Kidney tubule cell (primary cell): ENCODE measurements at regions not wholly inside any gene's neighbourhood (a gene's known extent, or its start where the extent isn't known, plus 50 kb on each side); places are given as distances from the start of the nearest gene placed in this dataset.
"Not testable (repeated sequence)": the region's sequence is repeated elsewhere in the genome, so short reads cannot be mapped to it uniquely, and the experiment has no call there.

Source experiments
- DNase-seq: peaks from one replicate; pipeline ENCODE4 v3.0.0-alpha.2; 2018; ENCODE audit warnings: low spot score

- DNase-seq: no peak
These were observed 99.3 kb upstream of the FAM20A start for GRCh38 chr17:68700421-68700820.

- DNase-seq: no peak
These were observed 98.8 kb upstream of the FAM20A start for GRCh38 chr17:68699936-68700335.

GRCh38 chr17:68698746-68699145 lies 97.6 kb upstream of the FAM20A start:
- DNase-seq: no peak

- DNase-seq: no peak
These were observed 96.7 kb upstream of the FAM20A start for GRCh38 chr17:68697850-68698361.

- no peak for DNase-seq
These were observed 94.5 kb upstream of the FAM20A start for GRCh38 chr17:68695659-68696058.

- DNase-seq: no peak
These were observed 93.8 kb upstream of the FAM20A start for GRCh38 chr17:68694791-68695485.

GRCh38 chr17:68693896-68694295 lies 92.7 kb upstream of the FAM20A start:
- no peak for DNase-seq

GRCh38 chr17:68693466-68693865 lies 92.3 kb upstream of the FAM20A start:
- DNase-seq: no peak

- DNase-seq: no peak
These were observed 85.2 kb upstream of the FAM20A start for GRCh38 chr17:68686108-68686988.

GRCh38 chr17:68684949-68685357 lies 83.8 kb upstream of the FAM20A start:
- DNase-seq: no peak

GRCh38 chr17:68682903-68683302 lies 81.7 kb upstream of the FAM20A start:
- DNase-seq: no peak

GRCh38 chr17:68679882-68680281 lies 78.7 kb upstream of the FAM20A start:
- no peak for DNase-seq

GRCh38 chr17:68676856-68677255 lies 75.7 kb upstream of the FAM20A start:
- no peak for DNase-seq

- no peak for DNase-seq
These were observed 74.6 kb upstream of the FAM20A start for GRCh38 chr17:68675723-68676122.

GRCh38 chr17:68674029-68674925 lies 73.1 kb upstream of the FAM20A start:
- DNase-seq: peak; percentile 63

GRCh38 chr17:68670967-68671693 lies 70.0 kb upstream of the FAM20A start:
- no peak for DNase-seq

GRCh38 chr17:68666438-68666837 lies 65.3 kb upstream of the FAM20A start:
- DNase-seq: not testable (repeated sequence)

- no peak for DNase-seq
These were observed 64.2 kb upstream of the FAM20A start for GRCh38 chr17:68665373-68665772.

- no peak for DNase-seq
These were observed 61.3 kb upstream of the FAM20A start for GRCh38 chr17:68662479-68662878.

GRCh38 chr17:68662037-68662432 lies 60.9 kb upstream of the FAM20A start:
- DNase-seq: no peak

GRCh38 chr17:68661265-68662036 lies 60.3 kb upstream of the FAM20A start:
- DNase-seq: no peak
